ENCODE measurements at regions not wholly inside any gene's neighbourhood (a gene's known extent, or its start where the extent isn't known, plus 50 kb on each side); places are given as distances from the start of the nearest gene placed in this dataset.

DNA sequence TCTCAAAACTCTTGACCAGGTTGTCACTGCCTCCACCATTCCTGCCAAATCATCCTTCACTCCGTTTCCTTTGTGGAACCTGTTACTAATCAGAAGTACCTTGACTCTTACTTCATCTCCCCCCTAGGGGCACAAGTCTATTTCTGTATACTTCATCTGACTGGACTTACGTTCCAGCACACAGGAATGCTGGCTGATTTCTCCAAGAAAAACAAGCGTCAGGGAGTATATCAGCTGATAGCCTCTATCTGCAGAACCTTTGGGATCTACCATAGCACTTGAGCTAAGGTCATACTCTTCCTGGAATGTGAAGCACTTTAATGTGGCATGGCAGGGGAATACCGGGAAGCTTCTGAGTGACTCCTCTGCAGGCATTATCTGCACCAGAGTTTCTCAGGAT lies 178.1 kb upstream of the MOCS1 start:
- TF ChIP-seq ZNF384 (IDR thresholded peaks at IDR 0.05) (no peak), SP1 (IDR thresholded peaks at IDR 0.05) (no peak), FOXA1 (IDR thresholded peaks at IDR 0.05) (no peak), NFRKB (IDR thresholded peaks at IDR 0.05) (no peak), BHLHE40 (IDR thresholded peaks at IDR 0.05; ENCODE audit: borderline replicate concordance) (no peak), SUZ12 (IDR thresholded peaks at IDR 0.05) (no peak), ELF4 (IDR thresholded peaks at IDR 0.05) (no peak), FOXM1 (IDR thresholded peaks at IDR 0.05; ENCODE audit: borderline replicate concordance) (no peak), FOXK2 (IDR thresholded peaks at IDR 0.05) (no peak), TARDBP (IDR thresholded peaks at IDR 0.05) (no peak), CTBP1 (IDR thresholded peaks at IDR 0.05; ENCODE audit: borderline replicate concordance) (no peak), L3MBTL2 (conservative IDR thresholded peaks at IDR 0.05) (no peak), ARNT (IDR thresholded peaks at IDR 0.05) (no peak)
- TF ChIP-seq, protein P1, sequence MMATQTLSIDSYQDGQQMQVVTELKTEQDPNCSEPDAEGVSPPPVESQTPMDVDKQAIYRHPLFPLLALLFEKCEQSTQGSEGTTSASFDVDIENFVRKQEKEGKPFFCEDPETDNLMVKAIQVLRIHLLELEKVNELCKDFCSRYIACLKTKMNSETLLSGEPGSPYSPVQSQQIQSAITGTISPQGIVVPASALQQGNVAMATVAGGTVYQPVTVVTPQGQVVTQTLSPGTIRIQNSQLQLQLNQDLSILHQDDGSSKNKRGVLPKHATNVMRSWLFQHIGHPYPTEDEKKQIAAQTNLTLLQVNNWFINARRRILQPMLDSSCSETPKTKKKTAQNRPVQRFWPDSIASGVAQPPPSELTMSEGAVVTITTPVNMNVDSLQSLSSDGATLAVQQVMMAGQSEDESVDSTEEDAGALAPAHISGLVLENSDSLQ (IDR thresholded peaks at IDR 0.05) = no peak
